K562 (cell line): ENCODE measurements at regions not wholly inside any gene's neighbourhood (a gene's known extent, or its start where the extent isn't known, plus 50 kb on each side); places are given as distances from the start of the nearest gene placed in this dataset.
A peak's percentile ranks its signal among the peaks of the same experiment; 100 is the strongest.

Experiments
- CBFA2T2 ChIP-seq: fragments of 450-650 bp; conservative IDR thresholded peaks from 2 replicates; pipeline ENCODE4 v1.6.1; 2017; ENCODE audit warnings: mild to moderate bottlenecking
- DMBX1 ChIP-seq: fragments of 250-450 bp; sonication (Bioruptor Pico); IDR thresholded peaks from 2 replicates; pipeline ENCODE4 v1.8.0; 2022; ENCODE audit warnings: inconsistent platforms, mild to moderate bottlenecking, moderate library complexity, borderline replicate concordance
- EP400 ChIP-seq: fragments of 450-650 bp; IDR thresholded peaks from 2 replicates; pipeline ENCODE4 v1.6.1; 2017; ENCODE audit warnings: antibody characterized with exemption, mild to moderate bottlenecking, moderate library complexity
- ESRRA ChIP-seq: fragments of 450-650 bp; IDR thresholded peaks from 2 replicates; pipeline ENCODE4 v1.6.1; 2014; ENCODE audit warnings: low read depth, mild to moderate bottlenecking, moderate library complexity, borderline replicate concordance
- HMGXB4 ChIP-seq: sonication (generic); formaldehyde crosslinking; IDR thresholded peaks from 2 replicates; pipeline ENCODE4 v1.8.1; 2023; ENCODE audit warnings: mild to moderate bottlenecking, missing genetic modification reagents
- LARP7 ChIP-seq: fragments of 450-650 bp; IDR thresholded peaks from 2 replicates; pipeline ENCODE4 v1.6.1; 2016
- MEF2D ChIP-seq: conservative IDR thresholded peaks from 2 replicates; pipeline ENCODE4 v1.6.1; 2016; ENCODE audit warnings: low read depth, missing genetic modification characterization, missing compliant biosample characterization
- MTA3 ChIP-seq: fragments of 450-650 bp; formaldehyde crosslinking; IDR thresholded peaks from 2 replicates; pipeline ENCODE4 v1.6.1; 2017; ENCODE audit warnings: mild to moderate bottlenecking, borderline replicate concordance
- NCOA1 ChIP-seq: fragments of 450-650 bp; IDR thresholded peaks from 2 replicates; pipeline ENCODE4 v1.6.1; 2016; ENCODE audit warnings: low read depth
- NCOR1 ChIP-seq: fragments of 450-650 bp; IDR thresholded peaks from 2 replicates; pipeline ENCODE4 v1.6.1; 2016; ENCODE audit warnings: mild to moderate bottlenecking, moderate library complexity
- RBM14 ChIP-seq: fragments of 200-400 bp; formaldehyde crosslinking; IDR thresholded peaks from 2 replicates; pipeline ENCODE4 v1.6.1; 2018; ENCODE audit warnings: low read depth, mild to moderate bottlenecking, low read length, moderate library complexity, borderline replicate concordance; ENCODE audit not compliant: insufficient read depth
- RHOXF2B ChIP-seq: fragments of 250-450 bp; sonication (Bioruptor Pico); conservative IDR thresholded peaks from 2 replicates; pipeline ENCODE4 v1.5.1; 2021
- RNF2 ChIP-seq: sonication (generic); IDR thresholded peaks from 2 replicates; pipeline ENCODE4 v1.6.1; 2016
- THAP7 ChIP-seq: fragments of 250-450 bp; sonication (Bioruptor Pico); IDR thresholded peaks from 2 replicates; pipeline ENCODE4 v1.5.0; 2021
- ZBTB12 ChIP-seq: fragments of 250-450 bp; sonication (Bioruptor Pico); IDR thresholded peaks from 2 replicates; pipeline ENCODE4 v1.4.0; 2020
- ZC3H11A ChIP-seq: IDR thresholded peaks from 2 replicates; pipeline ENCODE4 v1.6.1; 2012; ENCODE audit warnings: low read depth, low read length, improper control_type of control experiment
- ZNF253 ChIP-seq: fragments of 250-450 bp; sonication (Bioruptor Pico); conservative IDR thresholded peaks from 2 replicates; pipeline ENCODE4 v1.6.1; 2021; ENCODE audit warnings: mild to moderate bottlenecking
- ZNF586 ChIP-seq: fragments of 450-650 bp; formaldehyde crosslinking; conservative IDR thresholded peaks from 2 replicates; pipeline ENCODE4 v1.4.0; 2020; ENCODE audit warnings: mild to moderate bottlenecking, moderate library complexity
- ZNF696 ChIP-seq: fragments of 250-450 bp; sonication (Bioruptor Pico); conservative IDR thresholded peaks from 2 replicates; pipeline ENCODE4 v1.4.0; 2020; ENCODE audit warnings: mild to moderate bottlenecking, moderate library complexity
- ZSCAN32 ChIP-seq: fragments of 450-650 bp; formaldehyde crosslinking; IDR thresholded peaks from 2 replicates; pipeline ENCODE4 v1.4.0; 2020; ENCODE audit warnings: mild to moderate bottlenecking, moderate library complexity
- TF ChIP-seq, protein P1 (sequence below): sonication (generic); formaldehyde crosslinking; IDR thresholded peaks from 2 replicates; pipeline ENCODE4 v1.8.1; 2023; ENCODE audit warnings: missing genetic modification reagents, mild to moderate bottlenecking, borderline replicate concordance

DNA sequence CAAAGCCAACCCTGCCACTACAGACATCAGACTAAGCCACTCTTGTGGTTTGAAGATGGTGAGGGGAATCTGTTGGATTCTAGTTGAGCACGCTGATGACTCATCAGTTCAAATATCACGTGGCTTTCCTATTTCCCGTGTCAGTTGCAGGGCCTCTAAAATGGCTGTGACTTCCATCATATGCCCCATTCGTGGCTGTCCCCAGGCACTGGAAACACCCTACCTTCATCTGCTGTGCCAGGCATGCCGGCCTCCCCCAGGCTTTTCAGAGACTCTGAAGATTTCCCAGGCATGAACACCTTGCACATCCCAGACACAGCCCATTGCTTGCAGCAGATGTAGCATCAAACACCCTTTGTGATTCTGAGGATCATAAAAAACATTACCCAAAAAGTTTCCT, 659.9 kb downstream of the UQCRFS1 start (continued):
- TF ChIP-seq LARP7 (no peak), ZBTB12 (CRISPR knock-in tag) (peak; percentile 66), ESRRA (no peak), ZC3H11A (no peak), ZNF253 (no peak), CBFA2T2 (0 out of 2 replicates have a peak, but pooled peaks have one; percentile 39), NCOR1 (no peak), NCOA1 (no peak), RBM14 (no peak), RHOXF2B (no peak), EP400 (peak; percentile 45), MTA3 (no peak), RNF2 (no peak; the same call in 1 of the 2 replicates), ZNF586 (no peak), DMBX1 (CRISPR knock-in tag) (peak; percentile 97), MEF2D (tag) (peak; percentile 43; the same call in 1 of the 2 replicates), ZNF696 (CRISPR knock-in tag) (no peak), THAP7 (CRISPR knock-in tag) (no peak), ZSCAN32 (CRISPR knock-in tag) (0 out of 2 replicates have a peak, but pooled peaks have one; percentile 25), HMGXB4 (CRISPR knock-in tag) (no peak)
- TF ChIP-seq, protein P1, sequence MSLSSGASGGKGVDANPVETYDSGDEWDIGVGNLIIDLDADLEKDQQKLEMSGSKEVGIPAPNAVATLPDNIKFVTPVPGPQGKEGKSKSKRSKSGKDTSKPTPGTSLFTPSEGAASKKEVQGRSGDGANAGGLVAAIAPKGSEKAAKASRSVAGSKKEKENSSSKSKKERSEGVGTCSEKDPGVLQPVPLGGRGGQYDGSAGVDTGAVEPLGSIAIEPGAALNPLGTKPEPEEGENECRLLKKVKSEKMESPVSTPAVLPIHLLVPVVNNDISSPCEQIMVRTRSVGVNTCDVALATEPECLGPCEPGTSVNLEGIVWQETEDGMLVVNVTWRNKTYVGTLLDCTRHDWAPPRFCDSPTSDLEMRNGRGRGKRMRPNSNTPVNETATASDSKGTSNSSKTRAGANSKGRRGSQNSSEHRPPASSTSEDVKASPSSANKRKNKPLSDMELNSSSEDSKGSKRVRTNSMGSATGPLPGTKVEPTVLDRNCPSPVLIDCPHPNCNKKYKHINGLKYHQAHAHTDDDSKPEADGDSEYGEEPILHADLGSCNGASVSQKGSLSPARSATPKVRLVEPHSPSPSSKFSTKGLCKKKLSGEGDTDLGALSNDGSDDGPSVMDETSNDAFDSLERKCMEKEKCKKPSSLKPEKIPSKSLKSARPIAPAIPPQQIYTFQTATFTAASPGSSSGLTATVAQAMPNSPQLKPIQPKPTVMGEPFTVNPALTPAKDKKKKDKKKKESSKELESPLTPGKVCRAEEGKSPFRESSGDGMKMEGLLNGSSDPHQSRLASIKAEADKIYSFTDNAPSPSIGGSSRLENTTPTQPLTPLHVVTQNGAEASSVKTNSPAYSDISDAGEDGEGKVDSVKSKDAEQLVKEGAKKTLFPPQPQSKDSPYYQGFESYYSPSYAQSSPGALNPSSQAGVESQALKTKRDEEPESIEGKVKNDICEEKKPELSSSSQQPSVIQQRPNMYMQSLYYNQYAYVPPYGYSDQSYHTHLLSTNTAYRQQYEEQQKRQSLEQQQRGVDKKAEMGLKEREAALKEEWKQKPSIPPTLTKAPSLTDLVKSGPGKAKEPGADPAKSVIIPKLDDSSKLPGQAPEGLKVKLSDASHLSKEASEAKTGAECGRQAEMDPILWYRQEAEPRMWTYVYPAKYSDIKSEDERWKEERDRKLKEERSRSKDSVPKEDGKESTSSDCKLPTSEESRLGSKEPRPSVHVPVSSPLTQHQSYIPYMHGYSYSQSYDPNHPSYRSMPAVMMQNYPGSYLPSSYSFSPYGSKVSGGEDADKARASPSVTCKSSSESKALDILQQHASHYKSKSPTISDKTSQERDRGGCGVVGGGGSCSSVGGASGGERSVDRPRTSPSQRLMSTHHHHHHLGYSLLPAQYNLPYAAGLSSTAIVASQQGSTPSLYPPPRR: no peak
